ENCODE measurements at regions not wholly inside any gene's neighbourhood (a gene's known extent, or its start where the extent isn't known, plus 50 kb on each side); places are given as distances from the start of the nearest gene placed in this dataset.

DNA sequence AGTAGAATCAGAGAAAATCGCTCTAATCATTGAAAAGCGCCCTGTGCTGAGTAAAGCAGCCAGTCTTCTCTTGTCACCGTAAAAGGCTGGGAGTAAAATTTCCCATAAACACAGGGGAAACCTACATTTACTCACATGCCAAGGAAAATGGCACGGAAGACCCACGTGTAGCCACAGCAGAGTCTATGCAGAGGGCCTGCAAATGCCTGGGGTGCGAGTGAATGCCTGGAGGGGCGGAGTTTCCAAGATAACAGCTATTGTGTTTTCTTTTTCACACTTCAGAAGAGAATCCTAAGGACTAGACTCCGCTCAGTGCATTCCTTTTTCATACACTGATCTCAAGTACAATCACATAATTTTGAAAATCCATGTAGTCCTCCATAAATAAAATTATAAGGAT lies 159.9 kb upstream of the FOXN3 start:
- Histone ChIP-seq H3K27me3 (ENCODE audit: insufficient read depth in 3 of 3, low read length in 2 of 3) (no peaks in the 10 kb centered on the region), H3K27ac (no peak overlapping the region), H3K4me1 (peaks cover 12% of the 10 kb centered on the region), H3K9me3 (no peaks in the 10 kb centered on the region), H3K4me3 (no peak overlapping the region), H3K36me3 (ENCODE audit: insufficient read depth in 1 of 2, low read depth in 1 of 2) (no peaks in the 10 kb centered on the region)
- ATAC-seq (no peak), DNase-seq (no peak)
- TF ChIP-seq, protein P1, sequence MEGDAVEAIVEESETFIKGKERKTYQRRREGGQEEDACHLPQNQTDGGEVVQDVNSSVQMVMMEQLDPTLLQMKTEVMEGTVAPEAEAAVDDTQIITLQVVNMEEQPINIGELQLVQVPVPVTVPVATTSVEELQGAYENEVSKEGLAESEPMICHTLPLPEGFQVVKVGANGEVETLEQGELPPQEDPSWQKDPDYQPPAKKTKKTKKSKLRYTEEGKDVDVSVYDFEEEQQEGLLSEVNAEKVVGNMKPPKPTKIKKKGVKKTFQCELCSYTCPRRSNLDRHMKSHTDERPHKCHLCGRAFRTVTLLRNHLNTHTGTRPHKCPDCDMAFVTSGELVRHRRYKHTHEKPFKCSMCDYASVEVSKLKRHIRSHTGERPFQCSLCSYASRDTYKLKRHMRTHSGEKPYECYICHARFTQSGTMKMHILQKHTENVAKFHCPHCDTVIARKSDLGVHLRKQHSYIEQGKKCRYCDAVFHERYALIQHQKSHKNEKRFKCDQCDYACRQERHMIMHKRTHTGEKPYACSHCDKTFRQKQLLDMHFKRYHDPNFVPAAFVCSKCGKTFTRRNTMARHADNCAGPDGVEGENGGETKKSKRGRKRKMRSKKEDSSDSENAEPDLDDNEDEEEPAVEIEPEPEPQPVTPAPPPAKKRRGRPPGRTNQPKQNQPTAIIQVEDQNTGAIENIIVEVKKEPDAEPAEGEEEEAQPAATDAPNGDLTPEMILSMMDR (IDR thresholded peaks at IDR 0.05): no peak
- intact Hi-C loops (cut with DNase I): no loop called here
- 73 to 86% (median 78%) methylated on average over 8 of the region's 8 CpGs for WGBS, 3 donors

DNA sequence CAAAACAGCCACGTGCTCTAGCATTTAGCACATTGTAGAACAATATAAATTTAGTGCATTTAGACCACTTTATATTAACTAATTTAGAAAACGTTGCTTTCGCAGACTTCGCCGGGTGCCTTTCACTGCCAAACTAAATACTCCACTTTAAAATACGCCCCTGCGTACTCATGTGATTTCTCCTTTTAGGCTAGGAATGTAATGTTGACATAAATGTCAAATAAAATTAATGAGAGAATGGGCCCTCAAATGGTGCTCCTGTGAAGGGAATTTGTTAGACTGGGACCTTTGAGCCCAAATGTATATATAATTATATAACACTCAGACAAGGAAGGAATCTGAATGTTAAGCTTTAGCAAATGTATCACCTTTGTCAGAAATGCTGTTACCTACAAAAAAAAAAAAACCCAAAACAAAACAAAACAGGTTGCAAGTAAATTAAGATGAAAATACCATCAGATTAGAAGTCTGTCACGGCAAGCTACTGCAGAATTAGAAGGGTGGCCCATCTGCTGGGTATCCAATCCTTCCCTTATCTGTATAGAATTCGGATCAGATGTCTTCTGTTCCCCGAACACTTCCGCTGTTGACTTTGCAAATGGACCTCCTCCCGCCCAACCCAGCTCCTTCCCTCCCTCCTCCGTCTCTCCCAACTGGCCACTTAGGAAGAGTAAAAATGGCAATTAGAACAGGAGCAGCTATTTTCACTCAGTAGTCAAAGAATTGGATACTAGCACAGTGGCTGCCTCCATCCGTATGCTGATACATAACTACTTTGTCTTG lies 159.3 kb upstream of the FOXN3 start:
- no peak for ATAC-seq
- 86 to 90% (median 88%) methylated on average over 14 of the region's 14 CpGs for WGBS, 3 donors
- TF ChIP-seq, protein P1 (IDR thresholded peaks at IDR 0.05): no peak
- no peaks in the 10 kb centered on the region for H3K36me3 ChIP-seq (ENCODE audit: insufficient read depth in 1 of 2, low read depth in 1 of 2)
- intact Hi-C loops (cut with DNase I): no loop called here
- DNase-seq: no peak
- H3K4me3 ChIP-seq: no peak overlapping the region
- H3K9me3 ChIP-seq: no peaks in the 10 kb centered on the region
- peaks cover 18% of the 10 kb centered on the region for H3K4me1 ChIP-seq
- no peak overlapping the region for H3K27ac ChIP-seq
- H3K27me3 ChIP-seq (ENCODE audit: insufficient read depth in 3 of 3, low read length in 2 of 3): no peaks in the 10 kb centered on the region

DNA sequence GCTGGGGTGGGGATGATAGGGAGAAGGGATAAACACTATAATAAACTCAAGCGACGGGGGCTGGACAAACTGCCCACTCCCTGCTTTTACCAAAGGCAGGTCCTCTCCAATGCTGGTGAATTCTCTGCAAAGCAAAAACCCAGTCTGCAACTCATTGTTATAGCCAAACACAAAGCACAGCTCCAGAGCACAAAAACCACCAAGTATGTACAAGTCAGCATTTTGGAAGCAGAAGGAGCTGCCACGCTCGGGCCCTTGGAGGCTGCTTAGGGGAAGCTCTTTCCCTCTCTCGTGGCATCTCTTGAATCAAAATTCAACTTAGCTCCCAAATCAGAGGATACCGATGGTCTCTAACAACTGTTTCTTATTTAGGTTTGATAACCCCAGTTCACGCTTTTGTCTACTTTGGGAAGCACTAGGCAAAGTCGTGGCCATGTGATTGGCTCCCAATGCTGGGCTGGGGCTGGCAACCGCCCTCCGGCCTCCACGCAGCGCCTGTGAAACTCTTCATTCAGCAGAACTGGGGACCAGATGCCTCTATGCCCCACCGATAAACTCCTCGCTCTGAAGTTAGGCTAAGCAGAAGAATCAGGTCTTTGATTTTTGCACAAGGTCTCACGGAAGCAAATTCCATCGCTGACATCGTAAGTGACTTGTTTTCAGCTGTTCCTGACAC lies 158.5 kb upstream of the FOXN3 start:
- no peaks in the 10 kb centered on the region for H3K36me3 ChIP-seq (ENCODE audit: insufficient read depth in 1 of 2, low read depth in 1 of 2)
- TF ChIP-seq, protein P1 (IDR thresholded peaks at IDR 0.05): no peak
- ATAC-seq: no peak
- H3K27me3 ChIP-seq (ENCODE audit: insufficient read depth in 3 of 3, low read length in 2 of 3): no peaks in the 10 kb centered on the region
- H3K4me1 ChIP-seq: peaks cover 25% of the 10 kb centered on the region
- no peaks in the 10 kb centered on the region for H3K9me3 ChIP-seq
- H3K27ac ChIP-seq: no peak overlapping the region
- 90 to 93% (median 91%) methylated on average over 17 of the region's 17 CpGs for WGBS, 3 donors
- no peak for DNase-seq
- intact Hi-C loops (cut with DNase I): no loop called here
- no peak overlapping the region for H3K4me3 ChIP-seq

DNA sequence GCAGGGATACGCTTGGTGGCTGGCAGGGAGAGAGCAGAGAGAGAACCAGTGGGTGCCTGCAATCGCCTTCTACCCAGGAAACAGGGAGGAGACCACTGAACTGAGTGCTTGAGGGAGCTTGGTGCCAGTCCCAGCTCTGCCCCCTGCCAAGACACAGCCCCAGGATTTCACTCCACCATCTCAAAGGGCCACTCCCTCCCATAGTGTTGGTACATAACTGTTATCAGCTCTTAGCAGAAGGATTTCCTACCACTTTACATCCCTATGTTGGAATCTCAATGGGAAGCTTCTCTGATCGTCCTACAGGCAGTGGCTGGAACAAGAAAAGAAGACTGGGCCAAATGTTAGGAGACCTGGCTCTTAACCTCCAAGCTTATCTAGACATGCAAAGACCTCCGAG lies 157.4 kb upstream of the FOXN3 start:
- 72 to 85% (median 79%) methylated on average over 4 of the region's 4 CpGs for WGBS, 3 donors
- intact Hi-C loops (cut with DNase I): loop anchor here in 1 of 2 donors (5.0 kb wide), 1 partner anchor 43 kb away; no protein-coding TSS in a partner anchor
- Histone ChIP-seq H3K9me3 (no peaks in the 10 kb centered on the region), H3K4me3 (no peak overlapping the region), H3K27ac (no peak overlapping the region), H3K27me3 (ENCODE audit: insufficient read depth in 3 of 3, low read length in 2 of 3) (no peaks in the 10 kb centered on the region), H3K36me3 (ENCODE audit: insufficient read depth in 1 of 2, low read depth in 1 of 2) (no peaks in the 10 kb centered on the region), H3K4me1 (peaks cover 25% of the 10 kb centered on the region)
- TF ChIP-seq, protein P1 (IDR thresholded peaks at IDR 0.05): no peak
- DNase-seq (no peak), ATAC-seq (no peak)

Data from psoas muscle (tissue), 7 donors.